ENCODE measurements at regions not wholly inside any gene's neighbourhood (a gene's known extent, or its start where the extent isn't known, plus 50 kb on each side); places are given as distances from the start of the nearest gene placed in this dataset.

DNA sequence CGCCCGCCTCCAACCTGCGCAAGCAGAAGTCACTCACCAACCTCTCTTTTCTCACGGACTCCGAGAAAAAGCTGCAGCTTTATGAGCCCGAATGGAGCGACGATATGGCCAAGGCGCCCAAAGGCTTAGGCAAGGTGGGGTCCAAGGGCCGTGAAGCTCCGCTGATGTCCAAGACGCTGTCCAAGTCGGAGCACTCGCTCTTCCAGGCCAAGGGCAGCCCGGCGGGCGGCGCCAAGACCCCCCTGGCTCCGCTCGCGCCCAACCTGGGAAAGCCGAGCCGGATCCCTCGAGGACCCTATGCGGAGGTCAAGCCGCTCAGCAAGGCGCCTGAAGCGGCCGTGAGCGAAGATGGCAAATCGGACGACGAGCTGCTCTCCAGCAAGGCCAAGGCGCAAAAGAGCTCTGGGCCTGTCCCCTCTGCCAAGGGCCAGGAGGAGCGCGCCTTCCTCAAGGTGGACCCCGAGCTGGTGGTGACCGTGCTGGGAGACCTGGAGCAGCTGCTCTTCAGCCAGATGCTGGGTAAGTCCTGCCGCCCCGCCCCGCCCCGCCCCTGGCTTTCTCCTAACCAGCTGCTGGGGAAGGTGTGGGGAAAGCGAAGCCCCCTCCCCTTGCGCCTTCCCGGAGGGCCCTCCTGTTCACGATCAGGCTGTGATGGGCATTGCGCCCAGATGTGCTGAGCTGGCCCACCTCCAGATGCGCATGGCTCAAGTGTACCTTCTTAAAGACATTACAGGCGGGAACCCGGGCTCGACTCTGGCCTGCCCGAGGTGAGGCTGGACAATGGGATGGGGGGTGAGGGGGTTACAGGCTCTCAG lies 110.2 kb downstream of the NAV1 start (continued):
- TF ChIP-seq RAD21 (IDR thresholded peaks at IDR 0.05 in 1 of 2, conservative IDR thresholded peaks at IDR 0.05 in 1 of 2; ENCODE audit: low read depth in 2 of 2, low read length in 2 of 2) (no peak), PHF8 (conservative IDR thresholded peaks at IDR 0.05; ENCODE audit: low read depth, low read length) (no peak), CBX8 (IDR thresholded peaks at IDR 0.05; ENCODE audit: borderline replicate concordance, low read depth, low read length) (no peak), YY1 (IDR thresholded peaks at IDR 0.05; ENCODE audit: low read depth, low read length) (no peak), KDM5A (IDR thresholded peaks at IDR 0.05; ENCODE audit: low read length) (no peak), EZH2 (IDR thresholded peaks at IDR 0.05; ENCODE audit: low read depth, low read length, severe bottlenecking) (peak; percentile 33), SUZ12 (IDR thresholded peaks at IDR 0.05; ENCODE audit: low read length) (peak; percentile 59; the same call in 1 of the 2 replicates), SAP30 (IDR thresholded peaks at IDR 0.05; ENCODE audit: insufficient read depth, insufficient replicate concordance, low read length) (peak; percentile 66)

Data from H1 (cell line).